ENCODE measurements at regions not wholly inside any gene's neighbourhood (a gene's known extent, or its start where the extent isn't known, plus 50 kb on each side); places are given as distances from the start of the nearest gene placed in this dataset.

DNA sequence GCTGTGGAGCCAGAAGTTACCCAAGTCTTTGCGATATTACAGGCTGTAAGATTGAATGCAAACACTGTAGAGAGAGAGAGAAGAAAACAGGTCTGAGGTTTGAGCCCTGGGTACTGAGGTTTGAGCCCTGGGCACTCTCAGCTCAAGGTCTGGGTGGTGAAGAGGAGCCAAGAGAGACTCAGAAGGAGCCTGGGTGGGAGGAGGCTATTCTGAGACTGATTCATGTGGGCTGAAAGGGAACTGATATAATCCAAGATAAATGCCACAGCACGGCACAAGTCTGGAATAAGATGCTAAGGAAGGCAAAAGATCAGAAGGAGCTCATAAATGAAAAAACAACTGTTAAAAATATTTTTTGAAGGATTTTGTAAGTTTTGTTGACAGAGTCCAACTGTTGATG lies 407.6 kb upstream of the HS6ST1 start:
- DNase-seq (ENCODE audit: low read depth): no peak

DNA sequence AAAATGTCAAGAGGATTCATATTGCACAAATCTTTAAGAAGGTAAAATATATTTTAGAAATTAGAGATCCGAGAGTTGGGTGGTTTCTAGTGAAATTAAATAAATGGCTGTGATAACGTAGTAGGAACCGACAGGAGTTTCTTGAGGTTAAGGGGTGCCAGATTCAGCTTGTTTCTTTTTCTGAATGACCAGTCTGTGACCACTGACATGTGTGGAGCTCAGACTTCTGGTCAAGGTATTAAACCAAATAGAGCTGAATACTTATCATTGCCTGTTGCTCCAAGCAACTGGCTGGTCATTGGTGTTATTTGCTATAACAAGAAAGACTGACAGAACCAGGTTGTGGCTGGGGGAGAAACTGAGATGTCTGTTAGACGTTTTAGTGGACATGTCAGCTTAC lies 408.2 kb upstream of the HS6ST1 start:
- no peak for DNase-seq (ENCODE audit: low read depth)

DNA sequence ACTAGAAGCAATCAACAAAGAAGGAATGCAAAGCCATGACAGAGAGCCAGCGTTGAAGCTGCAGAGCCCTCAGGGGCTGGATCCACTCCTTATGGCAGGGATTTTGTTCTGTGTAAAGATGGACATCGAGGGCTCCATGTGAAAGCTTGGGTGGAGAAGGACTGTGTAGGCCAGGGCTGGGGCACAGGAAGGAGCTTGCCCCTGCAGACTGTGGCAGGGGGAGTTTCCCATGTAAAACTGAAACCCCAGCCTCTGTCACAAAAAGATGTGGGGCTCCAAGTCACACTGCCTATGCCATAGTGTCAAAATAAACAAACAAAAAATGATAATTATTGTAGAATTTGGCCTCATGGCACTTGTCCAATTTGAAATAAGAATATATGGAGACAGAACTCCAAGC lies 408.7 kb upstream of the HS6ST1 start:
- no peak for DNase-seq (ENCODE audit: low read depth)

DNA sequence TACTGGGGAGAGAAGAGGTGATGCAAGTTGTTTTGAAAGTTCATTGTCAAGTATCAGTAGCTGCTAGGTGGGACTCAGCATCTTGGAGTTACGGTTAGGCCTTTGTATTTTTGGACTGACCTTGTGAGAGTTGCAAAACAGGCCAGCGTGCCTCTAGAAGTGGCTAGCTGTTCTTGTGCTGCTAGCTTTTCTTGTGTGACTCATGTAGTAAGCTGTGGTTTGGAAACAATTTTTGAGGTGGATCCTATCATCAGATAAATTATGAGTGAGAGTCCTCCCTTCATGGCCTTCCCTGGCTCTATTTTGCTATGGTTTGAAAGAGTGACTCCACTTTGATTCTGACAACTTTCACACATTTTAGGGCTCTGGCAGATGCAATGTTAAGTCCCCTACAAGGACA lies 409.2 kb upstream of the HS6ST1 start:
- no peak for DNase-seq (ENCODE audit: low read depth)

DNA sequence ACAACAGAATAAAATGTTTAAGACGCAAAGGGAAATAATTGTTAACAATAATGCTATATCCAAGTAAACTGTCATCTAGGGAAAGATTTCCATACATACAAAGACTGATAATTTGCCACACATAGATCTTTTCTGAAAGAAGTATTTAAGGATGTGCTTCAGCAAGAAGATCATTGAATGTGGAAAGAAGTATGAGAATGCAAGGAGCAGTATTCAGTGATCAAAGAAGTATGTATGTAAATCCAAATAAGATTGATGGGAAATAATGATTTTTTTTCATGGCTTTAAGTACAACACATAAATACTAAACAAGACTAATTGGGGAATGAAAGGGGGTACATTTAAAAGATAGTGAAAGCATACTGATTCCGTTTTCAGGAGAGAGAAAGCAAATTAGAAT lies 410.4 kb upstream of the HS6ST1 start:
- DNase-seq (ENCODE audit: low read depth): no peak

DNA sequence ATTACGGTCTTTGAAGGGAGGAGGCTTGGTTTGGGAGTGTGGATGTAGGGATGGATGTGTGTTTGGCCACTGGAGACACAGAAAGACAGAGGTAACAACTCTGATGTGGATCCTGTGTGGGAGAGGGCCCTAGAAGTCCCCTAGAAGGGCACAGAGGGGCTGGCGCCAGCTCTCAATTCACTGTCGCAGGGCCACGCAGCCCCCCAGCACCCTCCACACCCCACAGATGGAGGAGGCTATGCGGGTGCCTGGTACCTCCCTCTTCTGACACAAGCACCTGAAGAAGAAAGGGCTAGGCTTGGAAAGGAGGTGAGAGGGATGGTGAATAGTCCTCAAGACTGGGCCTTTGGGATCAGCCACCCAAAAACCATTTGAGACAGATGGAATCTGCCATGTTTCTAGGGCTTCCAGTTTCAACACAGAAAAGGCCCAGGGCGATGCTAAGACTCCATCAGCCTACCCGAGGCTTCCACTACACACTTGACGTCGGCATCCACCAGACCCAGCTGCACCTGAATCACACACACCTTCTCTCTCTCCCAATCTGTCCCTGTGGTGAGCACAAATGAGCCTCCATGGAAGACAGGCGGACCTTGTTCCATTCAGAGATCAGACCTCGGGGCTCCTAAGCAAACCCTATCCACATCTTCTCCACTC lies 413.5 kb upstream of the HS6ST1 start:
- DNase-seq (ENCODE audit: low read depth): no peak

DNA sequence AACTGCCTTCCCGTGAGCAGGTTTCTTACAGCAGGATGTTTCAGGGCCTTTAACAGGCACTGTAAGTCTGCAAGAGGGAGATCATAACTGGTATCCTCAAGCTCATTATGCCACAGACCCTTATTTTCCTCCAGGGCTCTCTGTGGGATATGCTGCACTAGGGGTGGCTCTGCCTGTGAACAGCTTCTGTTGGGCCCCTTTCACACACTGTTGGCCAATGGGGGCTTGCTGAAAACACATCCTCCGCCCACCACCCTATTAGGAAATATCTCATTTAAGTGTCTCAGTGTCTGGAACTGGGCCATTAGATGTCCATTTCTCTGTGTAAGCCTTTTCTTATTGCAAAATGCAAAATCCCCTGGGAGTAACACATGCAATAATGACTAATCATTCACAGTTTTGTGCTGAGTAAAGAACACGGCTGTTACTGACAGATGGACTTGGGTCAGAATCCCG lies 414.3 kb upstream of the HS6ST1 start:
- DNase-seq (ENCODE audit: low read depth): no peak

DNA sequence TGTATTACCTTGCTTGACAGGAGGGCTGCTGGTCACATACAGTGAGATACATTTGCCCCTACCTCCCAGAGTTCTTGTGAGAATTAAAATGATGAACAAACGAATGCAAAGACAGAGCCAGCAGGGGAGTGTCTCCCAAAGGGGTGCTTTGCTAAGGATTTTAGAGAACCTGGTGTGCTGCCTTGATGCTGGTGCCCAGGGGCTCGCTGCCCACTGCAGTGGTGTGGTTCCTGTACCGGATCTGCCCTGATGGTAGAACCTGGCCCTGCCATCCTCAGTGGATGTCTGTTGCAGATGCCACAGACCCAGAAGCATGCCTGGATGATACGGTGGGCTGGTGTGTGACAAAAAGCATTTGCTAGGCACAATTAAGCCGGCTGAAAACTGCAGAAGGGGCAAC lies 414.8 kb upstream of the HS6ST1 start:
- no peak for DNase-seq (ENCODE audit: low read depth)

DNA sequence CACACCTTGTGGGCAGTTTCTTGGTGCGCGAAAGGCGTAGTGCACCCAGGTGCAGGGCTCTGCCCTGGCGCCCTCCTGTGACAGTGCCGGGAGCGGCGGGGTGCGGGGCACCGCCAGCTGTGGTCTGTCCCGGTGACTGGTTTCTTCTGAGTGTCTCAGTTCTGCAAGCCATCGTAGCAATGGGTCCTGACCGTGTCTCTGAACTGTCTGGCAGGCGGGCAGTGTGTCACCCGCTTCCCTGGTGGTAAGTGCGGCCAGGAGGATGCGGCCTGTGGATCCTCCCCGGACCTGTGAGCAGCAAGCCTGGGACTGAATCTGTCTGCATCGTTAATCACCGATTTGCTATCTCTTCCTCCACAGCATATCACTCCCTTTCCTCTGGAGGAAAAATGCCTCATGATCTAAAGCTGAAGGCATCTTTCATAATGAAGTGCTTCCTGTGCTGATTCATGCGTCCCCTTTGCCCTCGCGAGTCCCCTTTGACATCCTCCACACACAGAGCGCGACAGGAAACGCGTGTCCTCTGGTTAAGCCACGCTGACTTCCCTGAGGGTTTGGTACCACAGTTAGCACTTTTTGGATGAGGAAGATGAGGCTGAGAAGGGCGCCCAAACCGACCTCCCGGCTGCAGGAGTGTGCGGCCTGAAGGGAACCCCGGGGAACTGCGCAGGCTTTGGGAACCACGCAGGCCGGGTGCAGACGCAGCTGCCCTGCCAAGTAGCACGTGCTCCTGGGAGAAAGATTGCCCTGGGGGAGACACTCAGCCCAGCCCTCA lies 416.0 kb upstream of the HS6ST1 start:
- no peak for DNase-seq (ENCODE audit: low read depth)

DNA sequence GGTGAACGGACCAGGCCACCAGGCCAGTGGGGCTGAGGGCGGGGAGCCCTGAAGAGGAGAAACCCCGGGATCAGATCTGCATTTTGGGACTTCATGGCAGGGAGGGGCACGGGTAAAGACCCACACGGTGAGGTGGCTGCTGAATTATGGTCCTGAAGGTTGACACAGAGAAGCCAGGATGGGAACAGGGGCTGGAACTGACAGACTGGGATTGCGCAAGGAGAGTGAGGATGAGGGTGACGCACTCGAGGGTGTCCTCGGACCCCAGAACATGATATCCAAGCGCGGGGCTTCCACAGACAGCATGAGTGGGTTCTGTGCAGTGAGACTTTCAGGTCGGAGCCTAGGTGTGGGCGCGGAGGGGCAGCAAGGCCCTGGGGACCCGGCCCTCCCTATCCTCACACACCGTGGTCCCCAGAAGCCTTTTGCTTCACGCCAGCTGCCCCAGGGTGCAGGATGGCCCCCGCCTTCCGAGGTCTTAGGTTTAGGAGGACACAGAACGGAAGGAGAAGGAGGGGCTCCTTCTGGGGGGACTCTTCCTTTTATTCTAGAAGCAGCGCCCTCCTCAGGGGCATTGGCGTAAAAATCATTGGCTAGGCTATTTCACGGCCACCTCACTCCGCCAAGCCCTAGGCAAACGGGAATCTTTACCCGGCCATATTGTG lies 416.8 kb upstream of the HS6ST1 start:
- DNase-seq (ENCODE audit: low read depth): no peak

DNA sequence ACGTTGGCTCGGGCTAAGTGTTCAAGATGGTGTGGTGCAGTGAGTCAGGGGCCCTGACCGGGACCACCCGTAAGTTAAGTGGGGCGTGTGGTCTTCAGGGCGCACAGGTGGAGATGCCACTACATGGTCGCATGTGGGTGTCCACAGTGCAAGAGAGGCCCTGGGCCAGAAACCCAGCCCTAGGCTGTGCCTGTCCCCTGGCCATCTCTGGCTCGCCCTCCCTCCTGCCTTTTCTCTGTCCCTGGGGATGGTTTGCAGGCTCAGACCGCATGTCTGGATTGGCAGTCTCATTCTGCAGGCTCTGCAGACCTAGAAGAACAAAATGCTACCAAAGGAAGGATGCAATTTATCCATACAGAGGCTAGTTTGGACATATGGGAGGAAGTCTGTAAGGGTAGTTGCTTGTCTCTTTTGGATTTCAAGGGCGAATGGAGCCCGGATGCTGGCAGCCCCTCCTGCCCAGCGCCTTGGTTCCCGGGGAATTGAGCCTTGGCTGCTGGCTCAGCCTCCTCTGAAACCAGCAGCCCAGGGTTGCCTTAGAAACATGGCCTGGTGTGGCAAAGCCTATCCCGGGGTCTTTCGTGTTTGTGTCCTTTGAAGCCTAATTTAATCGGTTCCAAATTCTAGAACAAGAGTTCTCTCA lies 417.5 kb upstream of the HS6ST1 start:
- no peak for DNase-seq (ENCODE audit: low read depth)

DNA sequence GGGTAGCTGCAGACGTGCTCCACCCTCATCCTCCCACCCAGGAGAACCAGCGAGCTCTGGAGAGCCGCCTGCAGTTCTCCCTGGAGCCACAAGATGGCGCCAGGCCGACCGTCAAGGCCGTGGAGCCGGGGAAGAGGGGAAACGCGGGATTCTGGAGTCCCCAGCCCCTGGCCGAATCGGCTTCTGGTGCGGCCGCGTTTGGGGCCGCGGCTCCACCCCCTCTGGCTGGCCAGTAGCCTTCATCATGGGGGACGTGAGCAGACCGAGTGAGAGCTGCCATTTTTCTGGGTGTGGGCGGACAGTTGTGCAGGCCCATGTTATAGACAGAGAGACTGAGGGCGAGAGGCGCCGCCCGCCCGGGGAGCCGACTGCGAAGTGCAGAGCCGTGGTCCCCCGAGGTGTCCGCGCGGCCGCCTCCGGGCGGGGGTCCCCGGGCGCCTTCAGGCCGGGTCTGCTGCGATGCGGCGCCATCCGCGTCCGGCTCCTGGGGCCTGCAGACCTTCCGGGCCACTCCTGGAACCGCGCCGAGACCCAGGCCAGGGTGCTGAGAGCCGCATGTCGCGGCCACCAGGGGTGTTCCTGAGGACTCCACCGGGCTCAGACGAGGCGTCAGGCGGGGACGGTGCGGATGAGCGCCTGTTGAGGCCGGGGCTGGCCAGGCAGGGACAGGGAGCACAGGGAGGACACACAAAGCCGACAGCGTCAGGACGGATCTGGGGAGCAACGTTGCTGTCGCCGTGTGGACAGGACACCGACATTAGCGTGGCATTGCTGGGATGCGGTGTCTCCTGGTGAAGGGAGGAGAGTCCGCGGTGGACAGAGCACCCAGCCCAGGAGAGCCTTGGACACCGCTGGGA lies 418.2 kb upstream of the HS6ST1 start:
- peak; percentile 17 for DNase-seq (ENCODE audit: low read depth)

DNA sequence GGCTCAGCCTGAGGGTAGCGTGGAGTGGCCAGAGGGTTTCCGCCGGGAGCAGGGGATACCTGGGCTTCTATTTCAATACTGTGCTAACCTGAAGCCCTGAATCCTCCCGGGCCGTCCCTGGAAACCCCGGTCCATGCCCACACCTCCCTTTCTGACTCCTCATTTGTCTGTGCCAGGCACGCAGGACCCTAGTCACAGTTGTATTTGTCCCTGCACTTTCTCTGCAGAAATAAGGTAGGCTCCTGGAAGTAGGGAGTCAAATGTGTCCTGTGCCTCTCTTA lies 418.8 kb upstream of the HS6ST1 start:
- DNase-seq (ENCODE audit: low read depth): no peak

DNA sequence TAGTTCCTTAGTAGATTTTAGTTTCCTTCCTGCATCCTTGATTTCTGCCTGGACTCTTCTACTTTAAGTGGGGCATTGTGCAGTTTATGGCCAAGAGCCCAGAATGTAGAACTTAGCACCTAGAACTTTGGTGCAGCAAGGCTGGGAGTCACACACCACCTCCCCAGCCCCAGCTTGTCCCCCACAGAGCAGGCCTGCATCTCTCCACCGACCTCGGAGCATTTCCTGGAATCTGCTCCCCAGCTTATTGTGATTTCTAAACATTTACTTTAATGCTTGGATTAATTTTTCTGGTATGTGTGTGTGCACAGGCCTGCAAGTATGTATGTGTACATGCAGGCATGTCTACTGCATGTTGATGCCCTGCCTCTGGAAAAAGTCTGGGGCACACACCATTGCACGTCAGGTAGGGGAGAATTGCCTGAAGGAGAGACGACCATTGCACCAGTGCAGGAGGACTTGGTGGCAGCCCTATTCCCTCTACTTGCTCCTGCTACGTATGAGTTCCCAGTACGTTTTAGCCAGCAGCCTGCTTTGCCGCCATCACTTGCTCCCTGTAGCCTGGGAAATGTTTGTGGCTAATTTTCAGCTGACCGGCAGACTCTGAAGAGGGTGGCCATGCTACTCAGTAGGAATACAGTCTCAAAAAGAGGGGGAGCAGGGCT lies 419.9 kb upstream of the HS6ST1 start:
- DNase-seq (ENCODE audit: low read depth): no peak

DNA sequence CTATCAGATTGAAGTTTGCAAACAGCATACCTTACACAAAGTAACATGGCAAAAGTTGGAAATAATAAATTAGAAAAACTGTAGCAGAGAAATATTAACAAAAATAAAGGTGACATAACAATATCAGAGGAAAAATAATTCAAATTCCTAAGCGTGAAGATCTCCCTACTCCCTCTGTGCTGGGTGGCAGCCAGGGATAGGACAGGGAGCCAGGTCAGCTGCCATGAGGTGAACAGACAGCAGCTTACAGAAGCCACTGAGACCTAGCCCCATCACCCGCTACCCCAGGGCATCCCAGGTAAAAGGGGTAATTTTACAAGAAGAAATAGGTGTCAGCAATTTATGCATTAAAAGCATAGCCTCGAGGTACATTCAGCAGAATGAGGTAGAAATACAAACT lies 423.8 kb upstream of the HS6ST1 start:
- no peak for DNase-seq (ENCODE audit: low read depth)

DNA sequence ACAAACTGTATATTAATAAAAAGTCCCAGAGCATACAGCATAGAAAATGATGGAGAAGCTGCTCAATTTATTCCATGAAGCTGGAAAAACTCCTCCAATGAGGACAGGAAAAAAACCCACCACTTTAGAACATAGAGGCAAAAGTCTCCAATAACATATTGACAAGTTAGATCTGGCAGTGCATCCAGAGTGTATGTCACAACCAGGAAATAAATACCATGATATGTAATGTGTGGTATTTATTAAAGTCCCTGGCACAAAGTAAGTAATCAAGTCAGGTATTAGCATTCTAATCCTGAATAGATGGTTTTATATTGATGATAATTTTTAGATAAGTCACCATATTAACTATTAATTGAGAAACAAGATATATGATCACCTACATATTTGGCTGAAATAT lies 427.3 kb upstream of the HS6ST1 start:
- DNase-seq (ENCODE audit: low read depth): no peak

DNA sequence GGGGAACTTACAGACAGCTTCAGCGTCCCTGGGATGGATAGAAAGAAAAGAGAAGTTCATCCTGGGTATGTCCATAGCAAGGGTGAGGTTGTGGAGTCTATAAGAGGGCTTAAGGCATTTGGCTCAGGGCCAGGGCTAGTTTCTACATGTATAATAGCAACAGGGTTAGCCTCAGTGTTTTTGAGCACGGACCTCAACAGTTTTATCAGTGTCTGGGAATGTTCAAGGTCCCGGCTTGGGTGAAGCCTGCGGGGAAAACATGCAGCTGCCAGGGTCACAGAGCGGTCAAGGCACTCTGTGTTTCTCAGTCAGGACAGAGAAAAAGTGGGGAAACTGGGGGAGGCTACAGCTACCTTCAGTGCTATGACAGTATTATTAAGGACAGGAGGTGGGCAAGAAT lies 427.7 kb upstream of the HS6ST1 start:
- no peak for DNase-seq (ENCODE audit: low read depth)

DNA sequence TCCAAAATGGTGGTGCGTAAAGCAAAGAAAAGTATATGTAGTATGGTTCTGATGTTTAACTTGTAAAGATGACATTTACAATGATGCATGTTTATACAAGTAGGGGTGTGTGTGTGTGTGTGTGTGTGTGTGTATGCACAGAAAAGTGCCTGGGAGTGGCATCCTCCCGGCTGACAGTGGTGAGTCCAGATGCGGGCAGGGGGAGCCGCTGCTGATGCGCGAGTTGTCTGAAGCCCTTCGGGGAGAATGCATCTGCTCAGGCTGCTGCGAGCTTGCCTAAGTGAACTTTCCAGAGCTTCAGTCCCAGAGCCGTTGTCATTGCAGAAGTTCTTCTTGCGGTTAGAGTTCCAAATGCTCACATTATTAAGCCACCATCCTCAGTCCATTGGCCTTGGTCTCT lies 429.7 kb upstream of the HS6ST1 start:
- DNase-seq (ENCODE audit: low read depth): no peak

DNA sequence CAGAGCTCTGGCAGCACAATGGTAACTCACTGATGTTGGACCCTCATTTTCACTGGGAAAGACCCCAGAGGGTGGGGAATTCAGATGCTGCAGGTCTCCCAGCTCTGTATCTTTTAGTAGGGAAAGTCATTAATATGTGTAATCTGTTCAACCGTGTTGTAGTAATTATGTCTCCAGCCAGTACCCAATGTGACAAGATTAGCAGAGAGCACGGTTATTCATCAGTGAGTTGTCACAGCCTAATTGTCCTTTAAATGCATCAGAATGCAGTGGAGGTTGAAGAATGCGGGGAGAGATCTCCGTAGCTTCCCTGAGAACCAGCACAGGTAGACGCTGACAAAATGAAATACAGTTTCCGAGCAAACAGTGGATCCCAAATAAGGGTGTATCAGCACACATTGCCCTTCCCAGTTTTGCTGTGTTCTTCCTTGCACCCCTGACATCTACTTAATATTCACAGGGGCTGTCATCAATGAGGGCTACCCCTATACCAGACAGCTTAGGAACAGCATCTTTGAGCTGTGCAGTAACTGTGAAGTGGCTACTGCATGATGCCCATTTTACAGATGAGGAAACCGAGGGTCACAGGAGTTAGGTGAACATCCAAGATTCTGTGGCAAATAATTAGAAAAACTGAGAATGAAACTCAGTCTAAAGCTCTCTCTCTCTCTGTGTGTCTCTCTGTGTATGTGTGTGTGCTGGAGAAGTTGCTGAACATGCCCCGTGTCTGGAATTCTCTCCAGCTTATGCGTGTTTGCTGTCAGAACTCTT lies 430.4 kb upstream of the HS6ST1 start:
- no peak for DNase-seq (ENCODE audit: low read depth)

DNA sequence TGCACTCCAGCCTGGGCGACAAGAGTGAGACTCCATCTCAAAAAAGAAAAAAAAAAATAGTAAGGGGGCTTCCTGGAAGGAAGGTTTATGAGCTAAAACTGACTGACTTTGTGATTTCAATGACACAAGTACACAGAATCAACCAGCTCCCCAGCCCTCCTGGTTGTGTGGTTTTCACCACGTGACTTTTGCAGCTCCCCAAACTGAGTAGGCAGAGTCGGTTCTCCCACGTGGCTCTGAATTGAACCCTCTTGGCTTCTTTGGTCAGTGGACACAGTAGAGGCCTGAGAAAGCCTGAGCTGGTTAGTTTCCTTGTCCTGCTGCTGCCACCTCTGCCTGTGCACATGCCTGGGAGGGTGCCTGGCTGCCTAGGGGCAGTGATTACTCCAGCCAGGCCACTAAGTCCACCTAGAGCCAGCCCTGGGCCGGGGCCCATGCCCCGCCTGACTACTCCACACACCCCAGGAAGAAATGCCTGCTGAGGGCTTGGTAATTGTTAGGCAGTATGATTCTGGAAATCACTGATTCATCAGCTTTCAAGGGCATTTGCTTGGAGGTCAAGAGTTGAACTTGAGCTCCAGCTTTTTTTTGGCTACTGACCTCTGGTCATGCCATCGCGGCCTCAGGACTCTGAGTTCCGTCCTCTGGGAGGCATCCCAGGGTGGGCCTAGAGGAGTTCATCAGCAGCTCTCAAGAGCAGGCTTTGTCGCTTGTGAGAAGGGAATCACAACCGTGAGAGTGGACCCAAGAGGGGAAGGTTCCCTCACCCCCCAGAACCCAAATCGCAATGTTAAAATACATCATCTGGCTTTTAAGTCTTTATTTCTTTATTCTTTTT lies 431.9 kb upstream of the HS6ST1 start:
- DNase-seq (ENCODE audit: low read depth): no peak
